VCaP (cell line): ENCODE measurements at regions not wholly inside any gene's neighbourhood (a gene's known extent, or its start where the extent isn't known, plus 50 kb on each side); places are given as distances from the start of the nearest gene placed in this dataset.

ENCODE experiments used
- H3K27ac ChIP-seq: fragments of 450-650 bp; 2 replicates; pipeline ENCODE4 v1.5.1; 2017
- TF ChIP-seq, protein P1 (sequence below): fragments of 450-650 bp; conservative IDR thresholded peaks from 2 replicates; pipeline ENCODE4 v1.5.1; 2017; ENCODE audit warnings: mild to moderate bottlenecking, moderate library complexity

- H3K27ac ChIP-seq, result no peak overlapping the region
- TF ChIP-seq, protein P1, sequence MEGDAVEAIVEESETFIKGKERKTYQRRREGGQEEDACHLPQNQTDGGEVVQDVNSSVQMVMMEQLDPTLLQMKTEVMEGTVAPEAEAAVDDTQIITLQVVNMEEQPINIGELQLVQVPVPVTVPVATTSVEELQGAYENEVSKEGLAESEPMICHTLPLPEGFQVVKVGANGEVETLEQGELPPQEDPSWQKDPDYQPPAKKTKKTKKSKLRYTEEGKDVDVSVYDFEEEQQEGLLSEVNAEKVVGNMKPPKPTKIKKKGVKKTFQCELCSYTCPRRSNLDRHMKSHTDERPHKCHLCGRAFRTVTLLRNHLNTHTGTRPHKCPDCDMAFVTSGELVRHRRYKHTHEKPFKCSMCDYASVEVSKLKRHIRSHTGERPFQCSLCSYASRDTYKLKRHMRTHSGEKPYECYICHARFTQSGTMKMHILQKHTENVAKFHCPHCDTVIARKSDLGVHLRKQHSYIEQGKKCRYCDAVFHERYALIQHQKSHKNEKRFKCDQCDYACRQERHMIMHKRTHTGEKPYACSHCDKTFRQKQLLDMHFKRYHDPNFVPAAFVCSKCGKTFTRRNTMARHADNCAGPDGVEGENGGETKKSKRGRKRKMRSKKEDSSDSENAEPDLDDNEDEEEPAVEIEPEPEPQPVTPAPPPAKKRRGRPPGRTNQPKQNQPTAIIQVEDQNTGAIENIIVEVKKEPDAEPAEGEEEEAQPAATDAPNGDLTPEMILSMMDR, result no peak
Observed at GRCh38 chr22:26894362-26894761, 237.0 kb downstream of the MIAT start.

DNA sequence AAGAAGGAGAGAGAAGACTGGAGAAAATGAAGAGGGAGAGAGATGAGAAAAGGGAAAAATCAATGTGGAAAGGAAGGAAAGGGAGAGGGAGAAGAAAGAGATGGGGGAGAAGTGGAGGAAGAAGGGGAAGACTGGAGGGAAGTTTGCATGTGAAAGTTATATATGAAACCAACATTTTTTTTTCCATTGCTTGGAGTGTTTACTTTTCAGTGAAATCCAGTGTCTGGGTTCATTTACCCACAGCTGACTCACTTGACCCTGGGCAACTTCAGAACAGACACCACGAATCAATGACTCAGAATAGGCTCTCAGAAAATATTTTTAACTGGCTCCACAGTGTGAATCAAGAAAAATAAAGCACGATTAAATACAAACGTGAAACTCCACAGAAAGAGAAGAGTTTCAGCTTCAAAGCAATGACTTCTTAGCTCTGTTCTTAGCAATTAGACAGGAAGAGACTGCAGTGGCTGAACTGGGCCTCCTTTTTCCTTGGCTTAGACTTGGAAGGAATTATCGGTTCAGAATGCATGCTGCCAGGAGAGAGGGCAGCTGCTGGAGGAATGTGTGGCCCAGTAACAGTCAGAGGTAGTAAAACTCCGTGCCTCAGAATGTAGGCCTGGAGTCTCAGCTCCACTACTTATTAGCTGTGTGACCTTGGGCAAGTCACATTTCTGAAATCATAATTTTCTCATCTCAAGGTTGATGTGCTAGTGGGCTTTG, 237.5 kb downstream of the MIAT start:
- TF ChIP-seq, protein P1, result no peak
- no peak overlapping the region for H3K27ac ChIP-seq

DNA sequence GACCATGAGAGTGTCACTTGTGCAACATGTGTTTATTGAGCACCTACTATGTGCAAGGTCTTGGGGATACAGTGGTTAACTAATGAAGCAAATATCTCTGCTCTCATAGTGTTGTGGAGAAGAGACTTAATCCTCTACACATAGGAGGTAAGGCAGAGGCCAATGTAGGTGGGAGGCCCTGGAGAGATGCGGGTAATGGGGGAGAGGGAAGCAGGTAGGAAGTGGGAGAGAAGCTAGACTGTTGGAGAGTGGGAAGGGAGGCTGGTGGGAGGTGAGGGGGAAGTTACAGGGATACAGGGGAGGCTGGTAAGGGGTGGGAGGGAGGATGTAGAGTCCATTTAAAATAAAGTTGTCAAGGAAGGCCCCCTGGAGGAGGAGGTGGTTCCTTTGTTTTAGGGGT, 240.0 kb downstream of the MIAT start:
- no peak overlapping the region for H3K27ac ChIP-seq
- TF ChIP-seq, protein P1, result no peak

DNA sequence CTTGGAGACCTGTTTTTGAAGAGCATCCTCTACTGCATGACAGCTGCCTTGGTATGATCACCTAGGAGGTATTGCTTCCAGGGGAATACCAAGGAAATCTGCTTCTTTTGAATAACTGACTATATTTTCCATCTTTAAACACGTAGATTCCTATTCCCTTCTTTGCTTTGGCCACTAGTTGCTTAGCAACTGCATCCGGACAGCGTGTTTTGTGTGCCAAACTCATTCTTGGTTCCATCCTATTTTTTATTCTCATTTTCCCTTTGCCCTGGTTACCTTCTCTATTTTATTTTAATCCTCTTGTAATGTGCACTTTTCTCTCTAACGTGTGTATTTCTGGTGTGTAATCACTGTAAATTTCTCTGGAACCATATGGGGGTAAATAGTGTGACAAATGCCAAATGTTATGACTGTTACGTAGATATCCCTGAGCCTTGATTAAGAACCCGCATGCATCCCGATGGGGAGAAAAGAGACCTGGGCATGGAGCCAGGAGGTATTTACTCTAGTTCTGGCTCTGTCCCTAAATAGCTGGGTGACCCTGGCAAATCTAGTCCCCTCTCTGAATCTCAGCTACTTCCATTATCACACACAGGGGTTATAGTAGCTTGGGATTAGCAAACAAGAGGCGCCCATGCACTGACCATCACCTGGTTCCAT, 241.7 kb downstream of the MIAT start:
- TF ChIP-seq, protein P1, result no peak
- no peak overlapping the region for H3K27ac ChIP-seq

- no peak overlapping the region for H3K27ac ChIP-seq
- TF ChIP-seq, protein P1, result no peak
Observed at GRCh38 chr22:26900787-26901186, 243.4 kb downstream of the MIAT start.

GRCh38 chr22:26901198-26901816, 243.9 kb downstream of the MIAT start:
- TF ChIP-seq, protein P1, result no peak
- no peak overlapping the region for H3K27ac ChIP-seq

DNA sequence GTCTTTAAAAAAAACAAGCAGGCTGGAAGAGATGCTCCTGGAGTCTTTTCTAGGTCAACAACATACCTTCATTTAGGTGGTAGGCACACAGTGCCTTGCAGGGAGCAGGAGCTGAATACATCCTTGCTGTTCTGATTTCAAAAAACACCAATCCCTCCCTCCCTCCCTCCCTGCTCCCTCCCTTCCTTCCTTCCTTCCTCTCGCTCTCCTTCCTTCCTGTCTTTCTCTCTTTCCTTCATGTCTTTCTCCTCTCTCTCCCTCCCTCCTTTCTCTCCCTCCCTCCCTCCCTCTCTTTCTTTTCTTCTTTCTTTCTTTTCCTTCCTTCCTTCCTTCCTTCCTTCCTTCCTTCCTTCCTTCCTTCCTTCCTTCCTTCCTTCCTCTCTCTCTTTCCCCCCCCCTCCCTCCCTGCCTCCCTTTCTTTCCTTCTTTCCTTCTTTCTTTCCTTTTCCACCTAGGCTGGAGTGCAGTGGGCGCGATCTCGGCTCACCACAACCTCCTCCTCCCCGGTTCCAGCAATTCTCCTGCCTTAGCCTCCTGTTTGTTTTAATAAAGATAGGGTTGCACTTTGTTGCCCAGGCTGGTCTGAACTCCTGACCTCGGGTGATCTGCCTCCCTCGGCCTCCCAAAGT, 245.1 kb downstream of the MIAT start:
- H3K27ac ChIP-seq, result no peak overlapping the region
- TF ChIP-seq, protein P1, result no peak
